Neuronal stem cell (in vitro differentiated cells): ENCODE measurements at regions not wholly inside any gene's neighbourhood (a gene's known extent, or its start where the extent isn't known, plus 50 kb on each side); places are given as distances from the start of the nearest gene placed in this dataset.

Source experiments
- DNase-seq: peaks from one replicate; pipeline ENCODE4 v3.0.0-alpha.2; 2013; ENCODE audit warnings: low spot score
- H2AFZ ChIP-seq: one replicate; pipeline ENCODE4 v1.6.1; 2013; ENCODE audit warnings: mild to moderate bottlenecking, low read length, inconsistent platforms
- H2AK5ac ChIP-seq: 2 replicates; pipeline ENCODE4 v1.6.1; 2013; ENCODE audit warnings: low read depth, mild to moderate bottlenecking, inconsistent platforms, low read length, moderate library complexity, mixed read lengths
- H2BK120ac ChIP-seq: 2 replicates; pipeline ENCODE4 v1.6.1; 2013; ENCODE audit warnings: low read depth, mild to moderate bottlenecking, inconsistent platforms, low read length, moderate library complexity, mixed read lengths
- H2BK12ac ChIP-seq: one replicate; pipeline ENCODE4 v1.6.1; 2013; ENCODE audit warnings: low read length, inconsistent platforms
- H2BK15ac ChIP-seq: 2 replicates; pipeline ENCODE4 v1.6.1; 2013; ENCODE audit warnings: mild to moderate bottlenecking, low read length, inconsistent platforms, mixed read lengths
- H2BK5ac ChIP-seq: one replicate; pipeline ENCODE4 v1.6.1; 2013; ENCODE audit warnings: inconsistent platforms, mild to moderate bottlenecking, low read length, moderate library complexity
- H3K14ac ChIP-seq: one replicate; pipeline ENCODE4 v1.6.1; 2013; ENCODE audit warnings: low read length, inconsistent platforms
- H3K18ac ChIP-seq: 2 replicates; pipeline ENCODE4 v1.6.1; 2013; ENCODE audit warnings: low read length, inconsistent platforms
- H3K23ac ChIP-seq: 2 replicates; pipeline ENCODE4 v1.6.1; 2013; ENCODE audit warnings: low read depth, mild to moderate bottlenecking, mixed read lengths, low read length, inconsistent platforms; ENCODE audit not compliant: poor library complexity
- H3K27ac ChIP-seq: replicated peaks from 3 replicates; pipeline ENCODE4 v1.5.1; 2013; ENCODE audit warnings: low read length, inconsistent platforms
- H3K27me3 ChIP-seq, 3 experiments: 2 replicates each; pipeline ENCODE4 v1.6.1; 2013; ENCODE audit warnings: low read length in 3 of 3, mild to moderate bottlenecking in 2 of 3, inconsistent platforms in 1 of 3, low read depth in 1 of 3, mixed read lengths in 1 of 3, moderate library complexity in 1 of 3; ENCODE audit not compliant: control insufficient read depth in 3 of 3, insufficient read depth in 3 of 3
- H3K36me3 ChIP-seq, 2 donors: replicated peaks in 1 of 2; 2 replicates each; pipeline ENCODE4 v1.6.1; 2013; ENCODE audit warnings: low read length in 2 of 2; ENCODE audit not compliant: control insufficient read depth in 2 of 2, insufficient read depth in 2 of 2
- H3K4ac ChIP-seq: 2 replicates; pipeline ENCODE4 v1.6.1; 2013; ENCODE audit warnings: inconsistent platforms, mild to moderate bottlenecking, low read length, moderate library complexity
- H3K4me1 ChIP-seq, 2 donors: 1 replicate in 1 of 2; 2 replicates in 1 of 2; pipeline ENCODE4 v1.6.1; 2013; ENCODE audit warnings: low read length in 2 of 2, low read depth in 1 of 2; ENCODE audit not compliant: control insufficient read depth in 2 of 2, insufficient read depth in 1 of 2
- H3K4me2 ChIP-seq: one replicate; pipeline ENCODE4 v1.6.1; 2013; ENCODE audit warnings: mild to moderate bottlenecking, low read length, inconsistent platforms; ENCODE audit not compliant: insufficient read depth, poor library complexity, severe bottlenecking
- H3K4me3 ChIP-seq, 2 donors: 2 replicates each; pipeline ENCODE4 v1.5.1; 2013; ENCODE audit warnings: low read length in 2 of 2, mild to moderate bottlenecking in 2 of 2, inconsistent platforms in 1 of 2, moderate library complexity in 1 of 2
- H3K79me1 ChIP-seq: one replicate; pipeline ENCODE4 v1.6.1; 2013; ENCODE audit warnings: low read depth, mild to moderate bottlenecking, inconsistent platforms, low read length, moderate library complexity
- H3K9ac ChIP-seq: one replicate; pipeline ENCODE4 v1.6.1; 2013; ENCODE audit warnings: mild to moderate bottlenecking, low read depth, low read length, inconsistent platforms; ENCODE audit not compliant: poor library complexity
- H3K9me3 ChIP-seq, 2 donors: replicated peaks in 1 of 2; 2 replicates each; pipeline versions ENCODE3 to v1.6.1; 2013; ENCODE audit warnings: low read length in 2 of 2, mild to moderate bottlenecking in 2 of 2, inconsistent platforms in 1 of 2, low read depth in 1 of 2, mixed read lengths in 1 of 2, moderate library complexity in 1 of 2; ENCODE audit not compliant: control insufficient read depth in 2 of 2, insufficient read depth in 1 of 2
- H4K8ac ChIP-seq: one replicate; pipeline ENCODE4 v1.6.1; 2013; ENCODE audit warnings: low read depth, mild to moderate bottlenecking, inconsistent platforms, low read length, moderate library complexity
- H4K91ac ChIP-seq: one replicate; pipeline ENCODE4 v1.6.1; 2013; ENCODE audit warnings: low read length, low read depth, mild to moderate bottlenecking, inconsistent platforms; ENCODE audit not compliant: poor library complexity
- WGBS, 2 donors: extraction: QIAGEN DNeasy Blood & Tissue Kit; methylation state at CpG; one replicate each; pipeline ENCODE4 v1.1.7; 2013; ENCODE audit warnings: missing lambda C conversion rate in 2 of 2, mixed read lengths in 1 of 2; ENCODE audit not compliant: insufficient read length in 2 of 2, insufficient replicate concordance in 1 of 2; ENCODE audit errors: extremely low coverage in 2 of 2; 5-methylcytosine and 5-hydroxymethylcytosine counted together

GRCh38 chr6:45791211-45792168 lies 224.2 kb downstream of the CLIC5 start:
- no CpG with 5 or more reads among the region's 4 CpGs for WGBS, 2 donors
- DNase-seq = no peak
- Histone ChIP-seq H3K14ac (no peak overlapping the region), H2BK15ac (no peak overlapping the region), H3K9ac (no peak overlapping the region), H3K23ac (no peak overlapping the region), H3K4me2 (no peak overlapping the region), H2BK5ac (no peak overlapping the region), H3K4me1 (peaks cover 0 to 5% of the 10 kb centered on the region in 2 donors), H3K79me1 (no peaks in the 10 kb centered on the region), H3K9me3 (no peaks in the 10 kb centered on the region), H3K36me3 (no peaks in the 10 kb centered on the region), H3K4ac (no peak overlapping the region), H3K27ac (no peak overlapping the region), H2AFZ (no peak overlapping the region), H2BK12ac (no peak overlapping the region), H3K27me3 (peaks cover 0 to 6% (median 0%) of the 10 kb centered on the region in 3 experiments), H3K4me3 (no peak overlapping the region), H2BK120ac (no peak overlapping the region), H3K18ac (no peak overlapping the region), H4K91ac (no peak overlapping the region), H2AK5ac (no peak overlapping the region), H4K8ac (no peak overlapping the region)

- Histone ChIP-seq H3K4me2 (no peak overlapping the region), H3K79me1 (no peaks in the 10 kb centered on the region), H3K27me3 (peaks cover 0 to 6% (median 0%) of the 10 kb centered on the region in 3 experiments), H3K4ac (no peak overlapping the region), H2AFZ (no peak overlapping the region), H3K36me3 (no peaks in the 10 kb centered on the region), H2BK120ac (no peak overlapping the region), H3K27ac (no peak overlapping the region), H3K4me3 (no peak overlapping the region), H3K14ac (no peak overlapping the region), H2AK5ac (peak overlapping the region; percentile 7), H3K4me1 (peaks cover 0 to 11% of the 10 kb centered on the region in 2 donors), H2BK15ac (no peak overlapping the region), H3K23ac (no peak overlapping the region), H4K8ac (no peak overlapping the region), H2BK5ac (no peak overlapping the region), H3K9me3 (peaks cover 0 to 3% of the 10 kb centered on the region in 2 donors), H4K91ac (no peak overlapping the region), H3K9ac (no peak overlapping the region), H2BK12ac (no peak overlapping the region), H3K18ac (no peak overlapping the region)
- DNase-seq = no peak
Observed at GRCh38 chr6:45789238-45789637, 226.4 kb downstream of the CLIC5 start.

GRCh38 chr6:45787384-45787783 lies 228.3 kb downstream of the CLIC5 start:
- Histone ChIP-seq H3K36me3 (no peaks in the 10 kb centered on the region), H3K23ac (no peak overlapping the region), H3K27me3 (peaks cover 0 to 6% (median 0%) of the 10 kb centered on the region in 3 experiments), H3K9ac (no peak overlapping the region), H4K91ac (no peak overlapping the region), H3K4ac (no peak overlapping the region), H3K4me3 (no peak overlapping the region), H2BK5ac (no peak overlapping the region), H3K18ac (no peak overlapping the region), H3K27ac (no peak overlapping the region), H3K4me2 (no peak overlapping the region), H2AFZ (no peak overlapping the region), H3K79me1 (no peaks in the 10 kb centered on the region), H2AK5ac (no peak overlapping the region), H3K9me3 (peaks cover 0 to 3% of the 10 kb centered on the region in 2 donors), H2BK120ac (no peak overlapping the region), H3K14ac (no peak overlapping the region), H2BK12ac (no peak overlapping the region), H2BK15ac (no peak overlapping the region), H4K8ac (no peak overlapping the region), H3K4me1 (peaks cover 0 to 11% of the 10 kb centered on the region in 2 donors)
- WGBS, 2 donors = no CpG with 5 or more reads among the region's 3 CpGs
- no peak for DNase-seq

- no peak overlapping the region for H2BK15ac ChIP-seq
- H3K14ac ChIP-seq = no peak overlapping the region
- no peak overlapping the region for H2BK120ac ChIP-seq
- no peak overlapping the region for H3K9ac ChIP-seq
- H3K4me1 ChIP-seq = peaks cover 0 to 11% of the 10 kb centered on the region in 2 donors
- no peak overlapping the region for H3K4me3 ChIP-seq
- peak overlapping the region; percentile 88 for H3K27ac ChIP-seq
- peaks cover 0 to 6% (median 0%) of the 10 kb centered on the region in 3 experiments for H3K27me3 ChIP-seq
- no peak overlapping the region for H3K23ac ChIP-seq
- H2BK12ac ChIP-seq = no peak overlapping the region
- peaks cover 0 to 3% of the 10 kb centered on the region in 2 donors for H3K9me3 ChIP-seq
- no peaks in the 10 kb centered on the region for H3K36me3 ChIP-seq
- no peaks in the 10 kb centered on the region for H3K79me1 ChIP-seq
- H3K18ac ChIP-seq = no peak overlapping the region
- no peak overlapping the region for H4K8ac ChIP-seq
- no peak overlapping the region for H2AFZ ChIP-seq
- DNase-seq = peak; percentile 70
- no peak overlapping the region for H4K91ac ChIP-seq
- H3K4me2 ChIP-seq = no peak overlapping the region
- no peak overlapping the region for H3K4ac ChIP-seq
- H2BK5ac ChIP-seq = no peak overlapping the region
- H2AK5ac ChIP-seq = no peak overlapping the region
- no CpG with 5 or more reads among the region's 6 CpGs for WGBS, 2 donors
Observed at GRCh38 chr6:45786355-45786781, 229.3 kb downstream of the CLIC5 start.
